ENCODE measurements at regions not wholly inside any gene's neighbourhood (a gene's known extent, or its start where the extent isn't known, plus 50 kb on each side); places are given as distances from the start of the nearest gene placed in this dataset.

DNA sequence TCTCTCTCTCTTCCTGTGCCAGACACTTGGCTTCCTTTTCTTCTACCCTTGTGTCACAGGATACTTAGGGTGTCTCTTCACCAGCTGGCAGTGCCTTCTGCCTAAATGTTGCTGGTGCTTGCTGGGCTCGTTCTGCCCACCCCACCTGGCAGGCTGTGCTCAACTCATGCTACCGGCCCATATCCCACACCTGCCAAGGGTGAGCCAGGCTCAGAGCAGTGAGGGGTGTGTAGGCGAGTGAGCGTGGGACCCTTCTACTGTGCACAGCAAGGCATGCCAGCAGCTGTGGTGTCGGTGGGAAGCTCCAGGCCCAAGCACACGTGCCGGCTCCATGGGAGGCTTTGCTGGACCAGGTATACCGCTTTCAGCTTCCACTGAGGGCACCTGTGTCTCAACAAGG is 1626.7 kb upstream of the ACO1 start:
- DNase-seq = no peak

DNA sequence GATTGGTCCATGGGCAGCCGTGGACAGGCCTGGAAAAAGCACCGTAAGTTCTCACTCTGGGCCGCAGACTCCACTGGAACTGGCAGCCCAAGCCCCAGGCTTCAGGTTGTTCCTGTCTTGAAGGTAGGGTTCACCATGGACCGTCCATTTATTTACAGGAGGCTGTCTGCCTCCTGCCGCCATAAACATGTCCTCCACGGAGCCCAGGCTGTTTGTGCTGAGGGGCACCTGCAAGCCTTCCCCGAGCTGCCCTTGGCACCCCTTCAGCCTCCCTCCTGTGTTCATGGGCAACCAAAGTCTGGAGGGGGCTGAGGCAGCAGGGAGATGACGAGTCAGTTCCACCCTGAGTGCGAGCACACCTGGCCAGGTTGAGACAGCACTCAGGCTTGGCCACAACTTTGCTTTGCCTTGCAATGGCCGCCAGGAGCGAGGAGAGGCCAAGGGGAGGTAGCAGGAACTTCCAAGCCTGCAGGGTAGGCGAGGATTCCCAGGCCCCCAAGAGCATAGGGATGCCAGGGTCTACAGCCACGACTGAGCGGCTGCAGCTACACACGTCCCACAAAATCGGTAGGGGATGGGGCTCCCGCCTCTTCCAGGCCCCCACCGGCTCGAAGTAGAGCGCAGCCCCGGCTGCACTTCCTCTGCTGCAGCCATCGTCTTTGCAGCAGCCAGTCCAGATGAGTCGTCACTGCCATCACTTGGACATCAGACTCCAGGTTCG is 1625.6 kb upstream of the ACO1 start:
- DNase-seq = no peak

DNA sequence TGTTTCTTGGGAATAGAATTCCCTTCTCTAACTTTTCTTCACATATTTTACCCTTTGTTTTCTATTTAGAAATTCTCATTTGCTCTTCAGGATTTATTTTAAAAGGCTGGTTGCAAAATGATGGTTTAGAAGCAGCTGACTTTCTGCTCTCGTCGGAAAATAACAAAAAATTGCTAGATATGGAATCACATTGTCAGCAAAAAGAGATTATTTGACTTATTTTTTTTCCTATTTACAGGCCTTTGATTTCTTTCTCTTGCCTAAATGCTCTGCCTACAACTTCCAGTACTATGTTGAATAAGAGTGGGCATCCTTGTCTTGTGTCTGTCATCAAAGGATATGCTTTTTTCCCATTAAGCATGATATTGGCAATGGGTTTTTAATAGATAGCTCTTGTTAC is 1619.1 kb upstream of the ACO1 start:
- DNase-seq = no peak

DNA sequence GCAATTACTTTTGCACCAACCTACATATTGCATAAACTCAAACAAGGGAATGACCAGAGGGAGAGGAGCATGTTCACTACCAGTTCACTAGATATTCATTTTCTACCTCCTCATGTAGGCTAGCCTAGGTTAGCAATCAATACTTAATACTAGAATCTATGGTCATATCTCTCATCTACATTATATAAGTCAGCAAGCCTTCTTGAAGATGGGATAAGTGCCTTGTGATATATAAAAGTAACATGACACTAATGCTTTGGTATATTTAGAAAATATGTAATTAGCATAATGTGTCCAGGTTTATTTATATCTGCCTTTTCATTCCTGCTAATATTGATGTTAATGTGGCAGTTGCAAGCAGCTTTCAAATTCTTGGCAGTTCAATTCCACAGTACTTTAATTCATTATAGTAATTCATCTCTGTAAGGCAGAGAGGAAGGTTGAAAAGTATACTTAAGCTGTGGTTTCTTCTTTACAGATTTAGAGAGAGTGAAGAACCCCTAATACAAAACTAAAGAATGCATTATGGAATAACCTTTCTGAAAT is 1613.2 kb upstream of the ACO1 start:
- DNase-seq = no peak

DNA sequence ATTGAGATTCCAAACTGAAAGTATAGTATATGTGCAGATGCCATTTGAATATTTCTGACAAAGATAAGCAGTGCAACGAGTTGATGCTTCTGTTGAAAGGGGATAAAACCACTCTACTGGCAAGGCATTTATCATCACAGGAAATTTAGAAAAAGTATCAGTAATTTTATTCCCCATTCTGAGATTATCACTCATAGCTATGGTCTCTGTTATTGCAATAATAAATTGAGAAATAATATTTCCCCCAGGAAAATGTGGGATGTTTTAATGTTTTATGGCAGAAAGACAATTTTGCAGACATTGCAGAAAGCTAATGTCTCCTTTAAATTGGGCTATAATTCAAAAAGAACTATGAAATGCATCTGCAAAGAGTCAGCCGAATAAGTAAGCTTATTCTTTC is 1612.7 kb upstream of the ACO1 start:
- DNase-seq = peak; percentile 4

DNA sequence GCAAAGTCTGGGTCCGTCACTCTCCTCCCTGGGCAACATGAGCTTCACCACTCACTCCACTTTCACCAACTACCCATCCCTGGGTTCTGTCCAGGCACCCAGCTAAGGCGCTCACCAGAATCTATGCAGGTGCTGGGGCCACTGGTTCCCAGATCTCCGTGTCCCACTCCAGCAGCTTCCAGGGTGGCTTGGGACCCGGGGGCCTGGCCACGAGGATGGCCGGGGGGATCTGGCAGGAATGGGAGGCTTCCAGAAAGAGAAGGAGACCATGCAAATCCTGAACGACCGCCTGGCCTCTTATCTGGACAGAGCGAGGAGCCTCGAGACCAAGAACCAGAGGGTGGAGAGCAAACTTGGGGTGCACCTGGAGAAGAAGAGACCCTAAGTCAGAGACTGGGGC is 1611.0 kb upstream of the ACO1 start:
- no peak for DNase-seq

DNA sequence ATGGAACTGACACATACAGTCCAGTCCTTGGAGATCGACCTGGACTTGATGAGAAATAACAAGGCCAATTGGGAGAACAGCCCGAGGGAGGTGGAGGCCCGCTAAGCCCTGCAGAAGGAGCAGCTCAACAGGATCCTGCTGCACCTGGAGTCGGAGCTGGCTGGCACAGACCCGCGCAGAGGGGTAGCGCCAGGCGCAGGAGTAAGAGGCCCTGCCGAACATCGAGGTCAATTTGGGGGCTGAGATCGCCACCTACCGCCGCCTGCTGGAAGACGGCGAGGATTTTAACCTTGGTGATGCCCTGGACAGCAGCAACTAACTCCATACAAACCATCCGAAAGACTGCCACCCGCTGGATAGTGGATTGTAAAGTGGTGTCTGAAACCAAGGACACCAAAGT is 1610.1 kb upstream of the ACO1 start:
- DNase-seq = no peak

DNA sequence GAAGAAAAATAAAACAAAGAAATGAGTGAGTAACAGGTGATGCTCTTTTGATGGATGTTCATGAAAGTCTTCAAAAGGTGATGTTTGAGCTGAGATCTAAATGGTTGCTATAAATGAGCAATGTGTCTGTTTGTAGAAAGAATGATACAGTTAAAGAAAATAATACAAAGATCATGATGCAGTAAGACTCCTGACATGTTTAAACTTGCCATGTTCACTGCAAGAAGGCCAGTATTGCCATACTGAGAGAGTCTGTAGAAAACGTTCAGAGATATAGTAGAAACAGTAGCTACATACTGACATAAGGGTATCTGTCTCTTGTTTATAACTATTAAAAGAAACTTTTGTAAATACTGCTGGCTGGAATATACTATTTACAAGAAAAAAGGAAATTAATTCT is 1609.2 kb upstream of the ACO1 start:
- no peak for DNase-seq

DNA sequence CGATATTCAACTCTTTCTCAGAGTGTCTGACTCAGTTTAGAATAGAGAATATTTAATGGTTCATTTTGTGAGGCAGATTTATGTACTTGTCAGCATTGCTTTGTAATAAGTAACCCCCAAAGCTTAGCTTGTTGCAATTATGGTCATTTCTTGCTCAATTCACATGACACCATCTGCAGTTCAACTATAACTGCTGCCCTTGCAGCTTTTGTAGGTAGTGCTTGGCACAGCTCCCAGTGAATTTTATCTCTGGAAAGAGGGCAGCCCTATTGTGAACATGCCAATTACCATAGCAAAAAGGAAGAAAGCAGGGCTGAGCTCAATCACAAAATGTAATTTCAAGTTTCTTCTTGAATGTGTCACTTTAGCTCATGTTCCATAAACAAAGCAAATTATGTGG is 1587.7 kb upstream of the ACO1 start:
- DNase-seq = no peak

DNA sequence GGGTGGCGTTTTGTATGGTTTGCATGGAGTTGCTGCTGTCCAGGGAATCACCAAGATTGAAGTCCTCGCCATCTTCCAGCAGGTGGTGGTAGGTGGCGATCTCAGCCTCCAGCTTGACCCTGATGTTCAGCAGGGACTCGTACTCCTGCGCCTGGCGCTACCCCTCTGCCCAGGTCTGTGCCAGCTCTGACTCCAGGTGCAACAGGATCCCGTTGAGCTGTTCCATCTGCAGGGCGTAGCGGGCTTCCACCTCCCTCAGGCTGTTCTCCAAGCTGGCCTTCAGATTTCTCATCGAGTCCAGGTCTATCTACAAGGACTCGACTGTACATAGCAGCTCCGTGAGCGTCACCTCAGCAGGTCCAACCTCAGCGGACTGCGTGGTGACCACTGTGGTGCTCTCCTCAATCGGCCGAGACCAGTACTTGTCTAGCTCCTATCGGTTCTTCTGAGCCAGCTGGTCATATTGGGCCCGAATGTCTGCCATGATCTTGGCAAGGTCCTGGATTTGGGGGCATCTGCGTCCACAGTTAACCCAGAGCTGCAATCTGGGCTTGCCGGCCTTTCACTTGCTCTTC is 1584.8 kb upstream of the ACO1 start:
- no peak for DNase-seq

DNA sequence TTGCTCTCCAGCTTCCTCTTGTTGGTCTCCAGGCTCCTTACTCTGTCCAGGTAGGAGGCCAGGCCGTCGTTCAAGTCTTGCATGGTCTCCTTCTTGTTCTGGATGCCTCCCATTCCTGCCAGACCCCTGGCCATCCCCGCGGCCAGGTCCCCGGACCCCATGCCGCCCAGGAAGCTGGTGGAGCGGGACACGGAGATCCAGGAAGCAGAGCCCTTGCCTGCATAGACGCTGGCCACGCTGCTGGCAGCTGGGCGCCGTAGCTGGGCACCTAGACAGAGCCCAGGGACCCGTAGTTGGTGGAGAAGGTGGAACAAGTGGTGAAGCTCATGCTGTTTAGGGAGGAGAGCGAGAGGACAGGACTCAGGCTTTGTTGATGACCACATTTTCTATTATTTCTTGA is 1584.0 kb upstream of the ACO1 start:
- DNase-seq = no peak

DNA sequence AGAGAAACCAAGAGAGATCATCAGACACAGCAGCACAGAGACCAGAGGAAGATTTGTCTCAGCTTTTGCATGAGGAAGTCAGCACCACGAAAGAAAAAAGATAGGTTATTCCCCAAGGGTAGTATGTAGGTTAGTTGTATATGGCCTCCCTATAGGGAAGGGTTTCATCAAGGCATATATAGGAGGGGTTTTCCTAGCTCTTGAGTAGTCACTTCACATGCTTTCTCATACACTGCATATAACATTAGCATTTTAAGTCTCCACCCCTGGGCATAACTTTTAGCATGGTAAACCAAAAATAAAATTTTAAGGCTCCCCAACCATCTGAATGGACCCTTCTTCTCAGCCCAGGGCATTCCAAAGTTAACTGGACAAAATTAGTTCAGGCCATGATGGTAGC is 1571.6 kb upstream of the ACO1 start:
- DNase-seq = no peak

DNA sequence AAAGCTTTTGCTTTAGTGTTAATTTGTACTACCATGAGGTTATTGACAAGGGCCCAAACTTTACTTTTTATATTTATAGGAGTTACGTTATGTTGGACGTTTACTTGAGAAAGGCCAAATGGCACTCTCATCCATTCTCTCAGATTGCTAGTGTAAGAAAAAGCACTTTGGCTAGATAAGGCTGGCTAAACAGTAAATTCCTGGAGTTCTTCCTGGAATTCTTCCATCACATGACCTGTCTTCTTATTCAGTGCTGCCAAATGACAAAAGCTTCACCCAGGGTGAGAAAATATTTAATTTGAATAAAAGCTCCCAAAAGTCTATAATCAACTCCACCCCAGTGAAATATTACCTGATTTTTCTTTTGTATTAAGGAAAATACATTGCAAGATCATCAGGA is 1568.9 kb upstream of the ACO1 start:
- no peak for DNase-seq

DNA sequence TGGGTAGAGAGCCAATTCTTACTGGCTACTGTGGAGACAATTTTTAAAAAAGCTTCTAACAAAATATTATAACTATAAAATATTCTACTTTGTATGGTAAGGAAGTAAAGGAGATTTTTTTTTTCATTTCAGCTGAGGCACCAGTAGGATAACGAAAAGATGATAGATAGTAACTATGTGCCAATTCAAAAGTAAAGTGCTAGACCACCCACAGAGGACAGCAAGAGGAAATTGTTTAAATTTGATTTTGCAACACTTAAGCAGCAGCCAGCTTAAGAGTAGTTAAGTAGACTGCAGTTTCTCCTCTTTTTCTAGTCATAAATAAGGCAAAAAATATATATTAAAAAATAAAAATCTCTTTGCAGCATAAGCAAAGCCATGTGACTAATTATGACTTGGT is 1539.3 kb upstream of the ACO1 start:
- DNase-seq = no peak

DNA sequence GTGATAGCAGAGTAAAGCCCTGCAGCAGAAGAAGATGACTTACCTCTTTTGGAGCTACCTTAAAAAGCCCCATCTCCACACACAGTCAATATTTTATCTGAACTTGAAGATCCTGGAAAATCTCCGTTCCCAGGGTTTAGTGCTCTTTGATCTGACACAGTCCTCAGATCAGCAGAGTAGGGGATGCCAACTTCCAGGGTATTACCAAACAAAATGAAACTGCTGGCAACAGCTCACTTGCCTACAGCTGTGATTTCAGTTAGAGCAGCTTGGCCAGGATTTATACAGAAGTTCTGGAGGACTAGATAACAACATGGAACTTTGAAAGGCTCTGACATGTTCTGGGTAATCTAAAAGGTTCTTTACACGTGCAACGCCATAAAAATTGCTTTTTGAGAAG is 1537.8 kb upstream of the ACO1 start:
- peak; percentile 11 for DNase-seq

DNA sequence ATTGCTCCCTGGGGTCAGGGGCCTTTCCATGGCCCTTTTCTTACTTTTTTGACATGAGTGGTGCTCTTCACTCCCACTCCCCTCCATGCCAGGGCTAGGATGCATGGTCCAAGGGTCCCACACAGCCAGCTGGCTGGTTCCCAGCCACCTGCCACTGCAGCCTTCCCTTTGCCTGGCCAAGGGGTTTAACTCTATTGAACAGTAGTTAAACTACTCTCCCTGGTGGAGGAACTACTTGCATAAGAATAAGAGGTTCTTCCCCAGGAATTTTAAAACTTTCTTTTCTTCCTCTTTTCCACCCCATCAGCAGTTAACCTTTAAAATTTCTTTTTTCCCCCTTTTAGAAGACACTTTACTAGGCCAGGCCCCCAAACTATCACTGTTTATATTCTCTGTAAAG is 1532.8 kb upstream of the ACO1 start:
- no peak for DNase-seq

DNA sequence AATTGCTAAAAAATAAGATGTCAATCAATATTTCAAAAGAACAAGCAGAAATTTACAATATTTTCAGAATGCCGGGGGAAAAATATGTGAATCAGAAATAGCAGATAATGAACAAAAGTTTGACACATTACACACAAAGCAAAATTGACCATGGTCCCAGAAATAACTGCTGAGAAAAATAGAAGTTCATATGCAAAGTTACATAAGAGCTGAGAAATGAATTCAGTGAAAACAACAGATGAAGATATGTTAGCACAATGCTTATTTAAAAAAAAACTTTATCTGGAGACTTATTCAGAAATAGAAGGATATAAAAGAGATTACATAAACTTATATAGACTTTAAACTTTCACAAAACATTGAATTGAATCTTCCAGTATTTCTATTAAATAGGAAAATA is 1483.7 kb upstream of the ACO1 start:
- DNase-seq = no peak

DNA sequence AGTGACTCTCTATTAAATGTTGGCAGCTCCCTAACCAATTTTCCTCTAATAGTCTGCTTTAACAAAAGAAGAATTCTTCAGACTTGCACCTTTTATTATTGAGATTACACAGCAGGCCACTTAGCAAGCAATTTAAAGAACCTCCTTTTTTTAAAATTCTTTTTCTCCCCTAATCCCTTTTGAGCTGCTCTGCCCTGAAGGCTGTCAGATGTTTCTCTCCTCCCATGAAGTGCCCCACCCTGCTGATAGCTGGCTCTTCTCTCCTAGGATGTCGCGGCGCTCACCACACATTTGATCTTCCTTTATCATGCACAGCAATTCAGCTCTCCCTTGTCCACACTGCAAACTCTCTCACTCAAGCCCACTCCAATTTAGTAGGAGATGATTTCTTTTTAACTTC is 1471.1 kb upstream of the ACO1 start:
- no peak for DNase-seq

DNA sequence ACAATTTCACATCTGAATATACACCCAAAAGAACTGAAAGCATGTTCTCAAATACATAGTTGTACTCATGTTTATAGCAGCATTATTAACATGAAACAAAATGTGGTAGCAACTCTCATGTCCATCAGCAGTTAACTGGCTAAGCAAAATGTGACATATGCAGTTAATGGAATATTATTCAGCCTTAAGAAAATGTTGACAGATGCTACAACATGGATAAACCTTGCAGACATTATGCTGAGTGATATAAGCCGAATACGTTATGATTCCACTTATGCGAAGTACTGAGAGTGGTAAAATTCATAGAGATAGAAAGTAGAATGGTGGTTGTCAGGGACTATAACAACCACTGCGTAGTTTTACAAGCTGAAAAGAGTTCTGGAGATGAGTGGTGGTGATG is 1469.0 kb upstream of the ACO1 start:
- no peak for DNase-seq

DNA sequence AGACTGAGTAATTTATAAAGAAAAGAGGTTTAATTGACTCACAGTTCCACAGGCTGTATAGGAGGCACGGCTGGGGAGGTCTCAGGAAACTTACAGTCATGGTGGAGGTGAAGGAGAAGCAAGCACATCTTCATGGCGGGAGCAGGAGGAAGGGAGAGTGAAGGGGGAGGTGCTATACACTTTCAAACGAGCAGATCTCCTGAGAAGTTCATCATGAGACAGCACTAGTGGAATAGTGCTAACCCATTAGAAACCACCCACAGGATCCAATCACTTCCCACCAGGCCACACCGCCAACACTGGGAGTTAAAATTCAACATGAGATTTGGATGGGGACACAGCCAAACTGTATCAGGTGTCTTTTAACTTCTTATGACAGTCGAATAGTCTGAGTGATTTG is 1459.3 kb upstream of the ACO1 start:
- no peak for DNase-seq

DNA sequence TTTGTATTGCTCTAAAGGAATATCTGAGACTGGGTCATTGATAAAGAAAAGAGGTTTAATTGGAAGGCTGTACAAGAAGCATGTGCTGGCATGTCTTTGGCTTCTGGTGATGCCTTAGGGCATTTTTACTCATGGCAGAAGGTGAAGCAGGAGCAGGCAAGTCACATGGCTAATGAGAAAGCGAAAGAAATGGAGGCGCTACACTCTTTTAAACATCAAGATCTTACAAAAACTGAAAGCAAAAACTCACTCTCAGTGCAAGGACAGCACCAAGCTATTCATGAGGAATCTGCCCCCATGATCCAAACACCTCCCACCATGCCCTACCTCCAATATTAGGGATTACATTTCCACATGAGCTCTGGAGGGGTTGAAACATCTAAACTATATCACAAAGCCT is 1458.8 kb upstream of the ACO1 start:
- no peak for DNase-seq

DNA sequence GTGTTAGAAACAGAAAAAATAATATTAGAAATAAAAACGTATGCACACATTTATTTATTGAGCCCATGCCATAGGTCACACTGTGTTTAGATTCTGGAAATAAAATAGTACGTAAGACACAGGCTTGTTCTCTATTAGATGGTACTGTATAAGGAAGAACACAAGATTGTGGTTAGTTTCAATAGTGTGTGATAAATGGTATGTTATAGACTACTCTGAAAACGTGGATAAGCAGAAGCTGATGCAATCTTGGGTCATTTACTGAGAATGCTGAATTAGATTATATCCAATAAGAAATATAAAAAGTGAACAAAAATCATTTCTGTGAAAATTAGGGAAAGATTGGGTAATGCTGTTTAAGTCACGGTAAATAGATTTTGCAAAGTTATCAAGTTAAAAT is 1456.4 kb upstream of the ACO1 start:
- DNase-seq = no peak

DNA sequence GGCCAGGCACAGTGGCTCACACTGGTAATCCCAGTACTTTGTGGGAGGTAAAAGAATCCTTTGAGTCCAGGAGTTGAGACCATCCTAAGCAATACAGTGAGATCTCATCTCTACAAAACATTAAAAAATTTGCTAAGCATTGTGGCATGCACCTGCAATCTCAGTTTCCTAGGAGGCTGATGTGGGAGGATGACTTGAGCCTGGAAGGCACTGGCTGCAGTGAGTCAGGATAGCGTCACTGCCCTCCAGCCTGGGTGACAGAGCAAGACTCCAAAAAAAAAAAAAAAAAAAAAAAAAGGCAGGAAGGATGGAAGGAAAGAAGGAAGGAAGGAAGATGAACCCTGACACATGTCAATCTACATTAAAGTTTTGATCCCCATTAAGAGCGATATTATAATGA is 1452.2 kb upstream of the ACO1 start:
- DNase-seq = no peak

DNA sequence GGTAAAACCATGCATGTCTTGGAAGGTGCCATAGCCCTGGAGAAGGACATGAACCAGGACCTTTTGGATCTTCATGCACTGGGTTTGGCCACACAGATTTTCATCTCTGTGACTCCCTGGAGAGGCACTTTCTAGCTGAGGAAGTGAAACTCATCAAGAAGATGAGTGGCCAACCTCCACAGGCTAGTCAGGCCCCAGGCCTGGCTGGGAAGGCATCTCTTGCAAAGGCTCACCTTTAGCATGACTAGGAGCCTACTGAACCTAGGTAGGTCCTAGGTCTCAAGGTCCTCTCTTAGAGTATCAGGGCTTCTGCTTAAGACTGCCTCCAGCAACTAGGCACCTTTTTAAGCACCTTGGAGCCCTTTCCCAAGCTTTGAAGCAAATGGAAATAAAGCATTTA is 1448.7 kb upstream of the ACO1 start:
- DNase-seq = no peak

DNA sequence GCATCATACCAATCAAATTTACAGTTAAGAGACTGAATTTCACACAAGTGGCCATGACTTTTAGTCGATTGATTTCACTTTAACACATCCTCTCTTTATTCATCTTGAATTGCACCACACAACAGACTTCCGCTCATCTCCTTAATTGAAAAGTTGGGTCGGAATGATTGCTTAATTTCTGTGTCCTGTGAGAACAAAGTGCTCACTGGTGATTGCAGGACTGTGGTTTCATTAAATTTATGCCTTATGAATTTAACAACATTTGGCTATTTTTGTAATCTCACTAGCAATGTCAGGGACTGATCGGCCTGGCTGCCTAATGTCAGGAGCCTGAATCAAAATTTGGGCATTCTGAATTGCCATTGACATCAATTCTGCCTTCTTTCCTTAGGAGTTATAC is 1447.3 kb upstream of the ACO1 start:
- DNase-seq = no peak
